ENCODE measurements at regions not wholly inside any gene's neighbourhood (a gene's known extent, or its start where the extent isn't known, plus 50 kb on each side); places are given as distances from the start of the nearest gene placed in this dataset.

DNA sequence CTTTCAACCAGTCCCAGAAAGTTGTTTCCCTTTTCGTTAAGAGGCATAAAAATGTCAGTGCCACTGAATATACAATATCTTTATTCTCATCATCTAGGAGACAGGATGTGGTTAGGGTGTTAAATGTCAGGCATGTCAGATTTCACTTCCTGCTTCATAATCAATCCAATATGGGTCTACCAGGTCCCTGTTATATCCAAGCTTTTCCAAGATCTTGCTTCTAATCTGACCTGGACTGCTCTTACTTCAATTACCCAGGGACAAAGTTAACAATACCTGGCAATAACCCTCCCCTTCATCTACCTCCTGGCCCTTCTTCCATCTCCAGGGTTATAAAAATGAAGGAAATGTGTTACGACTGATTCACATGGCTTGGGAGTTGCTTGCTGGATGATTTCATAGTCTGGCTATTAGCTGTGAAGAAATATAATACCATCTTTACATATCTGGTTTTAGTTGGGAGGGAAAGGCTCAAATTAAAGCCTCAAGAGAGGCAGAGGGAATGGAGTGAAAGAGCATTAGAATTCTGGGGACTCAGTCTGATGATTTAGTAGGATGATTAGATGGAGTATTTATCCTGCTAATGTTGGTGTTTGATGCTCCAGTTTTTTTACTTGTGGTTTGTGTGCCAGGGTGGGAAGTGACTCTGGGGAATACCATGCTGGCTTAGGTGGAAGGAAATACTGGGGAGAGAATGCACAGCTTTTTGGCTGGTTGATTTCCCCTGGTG lies 534.3 kb downstream of the ETS1 start:
- peak overlapping the region; percentile 6 for H3K4me3 Mint-ChIP-seq (ENCODE audit: unreplicated experiment)
- peaks cover 9% of the 10 kb centered on the region for H3K9me3 Mint-ChIP-seq (ENCODE audit: low read depth)
- no peak for DNase-seq (ENCODE audit: low spot score)
- H3K4me1 Mint-ChIP-seq (ENCODE audit: low read depth): peaks cover 70% of the 10 kb centered on the region
- TF ChIP-seq, protein P1, sequence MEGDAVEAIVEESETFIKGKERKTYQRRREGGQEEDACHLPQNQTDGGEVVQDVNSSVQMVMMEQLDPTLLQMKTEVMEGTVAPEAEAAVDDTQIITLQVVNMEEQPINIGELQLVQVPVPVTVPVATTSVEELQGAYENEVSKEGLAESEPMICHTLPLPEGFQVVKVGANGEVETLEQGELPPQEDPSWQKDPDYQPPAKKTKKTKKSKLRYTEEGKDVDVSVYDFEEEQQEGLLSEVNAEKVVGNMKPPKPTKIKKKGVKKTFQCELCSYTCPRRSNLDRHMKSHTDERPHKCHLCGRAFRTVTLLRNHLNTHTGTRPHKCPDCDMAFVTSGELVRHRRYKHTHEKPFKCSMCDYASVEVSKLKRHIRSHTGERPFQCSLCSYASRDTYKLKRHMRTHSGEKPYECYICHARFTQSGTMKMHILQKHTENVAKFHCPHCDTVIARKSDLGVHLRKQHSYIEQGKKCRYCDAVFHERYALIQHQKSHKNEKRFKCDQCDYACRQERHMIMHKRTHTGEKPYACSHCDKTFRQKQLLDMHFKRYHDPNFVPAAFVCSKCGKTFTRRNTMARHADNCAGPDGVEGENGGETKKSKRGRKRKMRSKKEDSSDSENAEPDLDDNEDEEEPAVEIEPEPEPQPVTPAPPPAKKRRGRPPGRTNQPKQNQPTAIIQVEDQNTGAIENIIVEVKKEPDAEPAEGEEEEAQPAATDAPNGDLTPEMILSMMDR (IDR thresholded peaks at IDR 0.05): no peak
- peak overlapping the region; percentile 98 for H3K27ac Mint-ChIP-seq (ENCODE audit: unreplicated experiment)
- no peaks in the 10 kb centered on the region for H3K27me3 Mint-ChIP-seq (ENCODE audit: low read depth)
- no peaks in the 10 kb centered on the region for H3K36me3 Mint-ChIP-seq (ENCODE audit: low read depth)

DNA sequence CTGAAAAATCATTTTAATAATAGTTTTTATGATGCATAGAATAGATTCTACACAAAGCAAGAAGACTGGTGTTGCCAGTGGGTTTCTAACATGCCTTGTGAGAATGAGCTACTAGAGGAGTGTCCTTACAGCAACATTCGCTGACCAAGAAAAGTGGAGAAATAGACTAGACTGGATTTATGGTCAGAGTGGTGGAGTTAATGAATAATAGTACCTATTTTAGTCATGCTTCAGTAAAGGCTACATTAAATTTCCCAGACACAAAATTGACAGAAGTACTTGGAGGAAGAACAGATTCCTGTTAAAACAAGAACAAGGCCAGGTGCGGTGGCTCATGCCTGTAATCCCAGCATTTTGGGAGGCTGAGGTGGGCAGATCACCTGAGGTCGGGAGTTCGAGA lies 539.2 kb downstream of the ETS1 start:
- H3K27me3 Mint-ChIP-seq (ENCODE audit: low read depth): no peaks in the 10 kb centered on the region
- no peak overlapping the region for H3K27ac Mint-ChIP-seq (ENCODE audit: unreplicated experiment)
- peaks cover 4% of the 10 kb centered on the region for H3K36me3 Mint-ChIP-seq (ENCODE audit: low read depth)
- H3K4me3 Mint-ChIP-seq (ENCODE audit: unreplicated experiment): no peak overlapping the region
- no peak for DNase-seq (ENCODE audit: low spot score)
- H3K9me3 Mint-ChIP-seq (ENCODE audit: low read depth): peaks cover 30% of the 10 kb centered on the region
- TF ChIP-seq, protein P1 (IDR thresholded peaks at IDR 0.05): no peak
- peaks cover 63% of the 10 kb centered on the region for H3K4me1 Mint-ChIP-seq (ENCODE audit: low read depth)

DNA sequence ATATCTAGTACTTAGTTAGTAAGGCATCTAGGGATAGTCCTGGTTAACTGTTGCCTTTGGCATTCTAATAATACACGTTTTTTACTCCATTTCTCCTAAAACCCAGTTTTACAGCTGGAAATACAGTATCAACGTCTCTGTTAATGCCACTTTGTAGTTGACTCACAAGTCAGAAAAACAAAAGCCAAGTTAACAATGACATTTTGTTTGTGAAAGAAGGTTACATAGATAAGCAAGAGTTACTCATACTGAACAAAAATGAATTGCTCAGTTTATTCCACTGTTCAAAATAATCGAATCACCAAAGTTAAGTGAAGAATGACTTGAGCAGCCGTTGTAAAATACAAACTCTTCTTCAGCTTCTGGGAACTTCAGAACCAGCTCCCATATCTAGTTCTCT lies 540.3 kb downstream of the ETS1 start:
- Mint-ChIP-seq H3K9me3 (ENCODE audit: low read depth) (peaks cover 28% of the 10 kb centered on the region), H3K4me3 (ENCODE audit: unreplicated experiment) (no peak overlapping the region), H3K27me3 (ENCODE audit: low read depth) (no peaks in the 10 kb centered on the region), H3K36me3 (ENCODE audit: low read depth) (peaks cover 4% of the 10 kb centered on the region), H3K4me1 (ENCODE audit: low read depth) (peaks cover 58% of the 10 kb centered on the region), H3K27ac (ENCODE audit: unreplicated experiment) (no peak overlapping the region)
- TF ChIP-seq, protein P1 (IDR thresholded peaks at IDR 0.05): no peak
- no peak for DNase-seq (ENCODE audit: low spot score)

DNA sequence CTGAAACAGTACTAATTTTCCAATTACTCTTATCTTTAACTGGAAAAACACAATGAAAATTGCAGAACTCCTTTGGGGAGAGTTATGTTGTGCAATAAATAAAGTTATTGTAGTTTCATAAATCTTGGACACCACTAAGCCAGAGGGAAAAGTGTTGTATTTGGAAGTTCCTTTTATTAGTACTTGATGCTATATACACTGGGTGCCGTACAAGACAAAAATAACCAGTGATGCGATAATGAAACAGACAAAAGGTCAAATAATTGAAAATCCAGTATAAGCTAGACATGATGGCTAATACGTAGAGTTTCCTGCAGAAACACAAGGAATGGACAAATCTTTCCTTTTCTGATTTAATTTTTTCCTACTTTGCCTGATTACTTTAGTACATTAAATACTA lies 541.1 kb downstream of the ETS1 start:
- Mint-ChIP-seq H3K27me3 (ENCODE audit: low read depth) (no peaks in the 10 kb centered on the region), H3K36me3 (ENCODE audit: low read depth) (peaks cover 4% of the 10 kb centered on the region), H3K4me1 (ENCODE audit: low read depth) (peaks cover 53% of the 10 kb centered on the region), H3K27ac (ENCODE audit: unreplicated experiment) (peak overlapping the region; percentile 59), H3K9me3 (ENCODE audit: low read depth) (peaks cover 28% of the 10 kb centered on the region), H3K4me3 (ENCODE audit: unreplicated experiment) (no peak overlapping the region)
- DNase-seq (ENCODE audit: low spot score): no peak
- TF ChIP-seq, protein P1 (IDR thresholded peaks at IDR 0.05): no peak

DNA sequence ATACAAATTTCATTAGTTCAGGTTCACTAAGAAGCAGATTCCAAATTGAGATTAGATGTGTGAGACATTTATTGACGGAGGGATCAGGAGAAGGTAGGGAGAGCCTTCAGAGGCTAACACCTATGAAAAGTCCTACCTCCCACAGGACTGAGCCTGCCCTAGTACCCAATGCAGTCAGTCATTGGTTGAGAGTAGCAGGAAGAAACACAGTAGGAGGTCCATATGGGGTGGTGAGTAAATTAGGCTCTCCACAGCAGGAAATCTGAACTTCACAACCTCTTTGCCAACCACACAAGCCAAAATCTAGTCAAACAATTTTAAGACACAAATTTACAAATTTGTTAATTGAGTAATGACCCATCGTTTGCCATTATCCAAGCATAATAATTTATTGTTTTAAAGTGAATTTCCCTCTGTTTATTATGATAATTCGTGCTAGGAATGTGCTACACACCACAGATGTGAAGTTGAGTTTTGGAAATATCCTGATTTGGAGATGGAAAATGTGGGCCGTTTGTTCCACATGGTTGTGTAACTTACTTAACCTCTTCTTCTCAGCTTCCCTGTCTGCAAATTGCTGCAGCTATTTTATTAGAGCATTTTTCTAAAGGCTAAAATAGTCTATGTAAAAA lies 542.1 kb downstream of the ETS1 start:
- Mint-ChIP-seq H3K36me3 (ENCODE audit: low read depth) (peaks cover 4% of the 10 kb centered on the region), H3K27ac (ENCODE audit: unreplicated experiment) (peak overlapping the region; percentile 23), H3K4me3 (ENCODE audit: unreplicated experiment) (no peak overlapping the region), H3K4me1 (ENCODE audit: low read depth) (peaks cover 52% of the 10 kb centered on the region), H3K27me3 (ENCODE audit: low read depth) (no peaks in the 10 kb centered on the region), H3K9me3 (ENCODE audit: low read depth) (peaks cover 25% of the 10 kb centered on the region)
- TF ChIP-seq, protein P1 (IDR thresholded peaks at IDR 0.05): no peak
- no peak for DNase-seq (ENCODE audit: low spot score)
